ENCODE measurements at regions not wholly inside any gene's neighbourhood (a gene's known extent, or its start where the extent isn't known, plus 50 kb on each side); places are given as distances from the start of the nearest gene placed in this dataset.
"Not testable (repeated sequence)": the region's sequence is repeated elsewhere in the genome, so short reads cannot be mapped to it uniquely, and the experiment has no call there.

- Histone ChIP-seq H3K4me1 (no peaks in the 10 kb centered on the region), H3K27ac (no peak overlapping the region), H3K4me3 (no peak overlapping the region), H3K36me3 (no peaks in the 10 kb centered on the region), H3K9me3 (no peaks in the 10 kb centered on the region), H3K27me3 (no peaks in the 10 kb centered on the region)
- no peak for DNase-seq (ENCODE audit: low spot score in 2 of 2)
- intact Hi-C loops (cut with DNase I; ENCODE audit: low total_unique reads): no loop called here
- TF ChIP-seq POLR2AphosphoS5 (IDR thresholded peaks at IDR 0.05) (no peak), POLR2A (IDR thresholded peaks at IDR 0.05) (no peak), CTCF (IDR thresholded peaks at IDR 0.05) (no peak)
These were observed 69.9 kb downstream of the GASK1B start for GRCh38 chr4:158102904-158103303.

- DNase-seq (ENCODE audit: low spot score in 2 of 2): no peak
- TF ChIP-seq POLR2AphosphoS5 (IDR thresholded peaks at IDR 0.05): no peak
- no peak for TF ChIP-seq CTCF (IDR thresholded peaks at IDR 0.05)
- TF ChIP-seq POLR2A (IDR thresholded peaks at IDR 0.05): no peak
- H3K9me3 ChIP-seq: no peaks in the 10 kb centered on the region
- no peak overlapping the region for H3K27ac ChIP-seq
- H3K27me3 ChIP-seq: no peaks in the 10 kb centered on the region
- H3K36me3 ChIP-seq: no peaks in the 10 kb centered on the region
- H3K4me3 ChIP-seq: no peak overlapping the region
- intact Hi-C loops (cut with DNase I; ENCODE audit: low total_unique reads): no loop called here
- H3K4me1 ChIP-seq: no peaks in the 10 kb centered on the region
These were observed 73.1 kb downstream of the GASK1B start for GRCh38 chr4:158099686-158100085.

DNA sequence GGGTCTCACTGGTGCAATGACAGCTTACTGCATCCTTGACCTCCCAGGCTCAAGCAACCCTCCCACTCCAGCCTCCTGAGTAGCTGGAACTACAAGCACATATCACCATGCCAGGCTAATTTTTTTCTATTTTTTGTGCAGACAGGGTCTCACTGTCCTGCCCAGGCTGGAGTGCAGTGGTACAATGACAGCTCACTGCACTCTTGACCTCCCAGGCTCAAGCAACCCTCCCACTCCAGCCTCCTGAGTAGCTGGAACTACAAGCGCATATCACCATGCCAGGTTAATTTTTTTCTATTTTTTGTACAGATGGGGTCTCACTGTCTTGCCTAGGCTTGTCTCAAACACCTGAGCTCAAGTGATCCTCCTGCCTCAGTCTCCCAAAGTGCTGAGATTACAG, 74.0 kb downstream of the GASK1B start:
- no peaks in the 10 kb centered on the region for H3K27me3 ChIP-seq
- H3K36me3 ChIP-seq: no peaks in the 10 kb centered on the region
- no peaks in the 10 kb centered on the region for H3K9me3 ChIP-seq
- intact Hi-C loops (cut with DNase I; ENCODE audit: low total_unique reads): no loop called here
- TF ChIP-seq POLR2A (IDR thresholded peaks at IDR 0.05) (no peak), POLR2AphosphoS5 (IDR thresholded peaks at IDR 0.05) (no peak), CTCF (IDR thresholded peaks at IDR 0.05) (no peak)
- no peak for DNase-seq (ENCODE audit: low spot score in 2 of 2)
- H3K4me1 ChIP-seq: no peaks in the 10 kb centered on the region
- H3K4me3 ChIP-seq: no peak overlapping the region
- H3K27ac ChIP-seq: no peak overlapping the region

- peak in 1 of 2 donors; percentile 67 for DNase-seq (ENCODE audit: low spot score in 2 of 2)
- TF ChIP-seq POLR2A (IDR thresholded peaks at IDR 0.05) (no peak), CTCF (IDR thresholded peaks at IDR 0.05) (no peak), POLR2AphosphoS5 (IDR thresholded peaks at IDR 0.05) (no peak)
These were observed 78.3 kb downstream of the GASK1B start for GRCh38 chr4:158094413-158095134.

DNA sequence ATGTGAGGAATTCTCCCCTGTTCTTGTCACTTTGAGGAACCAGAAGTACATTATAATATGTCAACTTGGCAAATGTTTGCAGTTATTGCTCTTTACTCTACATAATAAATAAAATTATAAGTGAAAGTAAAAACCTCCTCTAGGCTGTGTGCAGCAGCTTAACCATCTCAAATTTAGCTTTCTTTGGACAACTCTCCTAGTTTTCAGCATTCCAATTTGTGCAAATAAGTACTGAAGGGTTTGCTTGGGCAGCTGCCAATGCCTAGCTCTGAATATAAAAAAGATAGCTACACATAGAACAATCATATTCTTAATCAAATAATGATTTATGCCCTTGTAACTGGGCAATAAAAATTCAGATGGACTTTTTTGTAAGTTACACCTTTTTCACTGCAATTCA, 82.5 kb downstream of the GASK1B start:
- intact Hi-C loops (cut with DNase I; ENCODE audit: low total_unique reads): no loop called here
- no peaks in the 10 kb centered on the region for H3K9me3 ChIP-seq
- no peak for DNase-seq (ENCODE audit: low spot score in 2 of 2)
- H3K4me1 ChIP-seq: no peaks in the 10 kb centered on the region
- H3K27ac ChIP-seq: no peak overlapping the region
- H3K27me3 ChIP-seq: no peaks in the 10 kb centered on the region
- TF ChIP-seq POLR2A (IDR thresholded peaks at IDR 0.05) (no peak), POLR2AphosphoS5 (IDR thresholded peaks at IDR 0.05) (no peak), CTCF (IDR thresholded peaks at IDR 0.05) (no peak)
- no peaks in the 10 kb centered on the region for H3K36me3 ChIP-seq
- peak overlapping the region in 2 of 3 donors; percentile 5 to 24 for H3K4me3 ChIP-seq

More at GRCh38 chr4:158094413-158095134, 78.3 kb downstream of the GASK1B start:
- Histone ChIP-seq H3K27ac (peak overlapping the region; percentile 65 to 68), H3K36me3 (no peaks in the 10 kb centered on the region), H3K4me3 (no peak overlapping the region), H3K9me3 (no peaks in the 10 kb centered on the region), H3K4me1 (no peaks in the 10 kb centered on the region), H3K27me3 (no peaks in the 10 kb centered on the region)
- intact Hi-C loops (cut with DNase I; ENCODE audit: low total_unique reads): no loop called here

DNA sequence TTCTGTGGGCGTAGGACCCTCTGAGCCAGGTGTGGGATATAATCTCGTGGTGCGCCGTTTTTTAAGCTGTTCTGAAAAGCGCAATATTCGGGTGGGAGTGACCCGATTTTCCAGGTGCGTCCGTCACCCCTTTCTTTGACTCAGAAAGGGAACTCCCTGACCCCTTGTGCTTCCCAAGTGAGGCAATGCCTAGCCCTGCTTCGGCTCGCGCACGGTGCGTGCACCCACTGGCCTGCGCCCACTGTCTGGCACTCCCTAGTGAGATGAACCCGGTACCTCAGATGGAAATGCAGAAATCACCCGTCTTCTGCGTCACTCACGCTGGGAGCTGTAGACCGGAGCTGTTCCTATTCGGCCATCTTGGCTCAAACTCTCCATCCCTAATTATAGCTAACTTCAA, 82.9 kb downstream of the GASK1B start:
- H3K9me3 ChIP-seq; H3K27me3 ChIP-seq; intact Hi-C loops (cut with DNase I; ENCODE audit: low total_unique reads); H3K27ac ChIP-seq; H3K36me3 ChIP-seq; DNase-seq (ENCODE audit: low spot score in 2 of 2); H3K4me1 ChIP-seq: not testable (repeated sequence)
- peak overlapping the region in 2 of 3 donors; percentile 5 to 24 for H3K4me3 ChIP-seq
